ENCODE measurements at regions not wholly inside any gene's neighbourhood (a gene's known extent, or its start where the extent isn't known, plus 50 kb on each side); places are given as distances from the start of the nearest gene placed in this dataset.

DNA sequence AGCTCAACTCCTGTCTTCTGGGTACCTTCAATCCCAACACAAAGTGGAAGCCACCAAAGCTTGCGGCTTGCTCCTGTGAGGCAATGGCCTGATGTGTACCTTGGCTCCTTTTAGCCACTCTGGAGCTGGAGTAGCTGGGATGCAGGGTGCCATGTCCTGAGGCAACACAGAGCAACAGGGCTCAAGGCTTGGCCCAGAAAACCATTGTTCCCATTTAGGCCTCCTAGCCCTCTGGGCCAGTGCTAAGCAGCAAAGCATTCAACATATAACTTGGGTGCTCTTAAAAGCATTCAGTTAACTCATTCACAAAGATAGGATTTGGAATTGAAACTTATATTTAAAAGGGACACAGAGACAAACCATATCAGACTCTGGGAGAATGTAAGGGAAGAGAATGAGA, 194.5 kb upstream of the ARHGEF9 start:
- TF ChIP-seq CTCF (IDR thresholded peaks at IDR 0.05) (no peak), POLR2A (IDR thresholded peaks at IDR 0.05) (no peak)
